AG20443 (cell line): ENCODE measurements at regions not wholly inside any gene's neighbourhood (a gene's known extent, or its start where the extent isn't known, plus 50 kb on each side); places are given as distances from the start of the nearest gene placed in this dataset.
A peak's percentile ranks its signal among the peaks of the same experiment; 100 is the strongest.
"Not testable (repeated sequence)": the region's sequence is repeated elsewhere in the genome, so short reads cannot be mapped to it uniquely, and the experiment has no call there.

ENCODE experiments used
- DNase-seq: peaks from one replicate; pipeline ENCODE4 v3.0.0; 2012; ENCODE audit warnings: low spot score, mixed read lengths

DNA sequence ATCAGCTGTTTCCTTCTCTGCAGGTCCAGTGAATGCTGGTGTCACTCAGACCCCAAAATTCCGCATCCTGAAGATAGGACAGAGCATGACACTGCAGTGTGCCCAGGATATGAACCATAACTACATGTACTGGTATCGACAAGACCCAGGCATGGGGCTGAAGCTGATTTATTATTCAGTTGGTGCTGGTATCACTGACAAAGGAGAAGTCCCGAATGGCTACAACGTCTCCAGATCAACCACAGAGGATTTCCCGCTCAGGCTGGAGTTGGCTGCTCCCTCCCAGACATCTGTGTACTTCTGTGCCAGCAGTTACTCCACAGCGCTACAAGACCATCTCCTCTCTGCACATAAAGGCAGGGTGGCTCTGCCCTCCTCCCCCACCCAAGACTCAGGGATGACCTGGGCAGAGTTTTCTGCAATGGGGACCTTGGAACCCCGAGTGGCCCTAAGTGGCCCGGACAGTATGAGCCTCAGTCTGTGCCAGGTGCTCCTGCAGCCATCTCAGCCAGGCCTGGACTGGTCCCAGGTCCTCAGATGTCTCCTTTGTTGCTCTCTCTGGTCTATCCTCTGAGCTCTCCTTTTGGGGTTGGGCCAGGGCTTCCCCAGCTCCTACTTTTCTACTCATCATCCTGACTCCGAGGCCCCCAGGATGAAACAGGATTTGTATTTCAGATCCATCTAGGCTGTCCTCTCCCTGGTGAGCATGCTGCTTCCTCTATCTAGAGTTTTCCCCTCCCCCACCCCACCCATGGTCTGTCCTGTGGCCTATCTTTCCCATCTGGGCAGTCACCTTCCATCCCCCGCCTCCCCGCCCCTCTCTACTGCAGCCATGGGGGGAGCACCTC, 212.1 kb upstream of the PRSS58 start:
- DNase-seq = no peak

DNA sequence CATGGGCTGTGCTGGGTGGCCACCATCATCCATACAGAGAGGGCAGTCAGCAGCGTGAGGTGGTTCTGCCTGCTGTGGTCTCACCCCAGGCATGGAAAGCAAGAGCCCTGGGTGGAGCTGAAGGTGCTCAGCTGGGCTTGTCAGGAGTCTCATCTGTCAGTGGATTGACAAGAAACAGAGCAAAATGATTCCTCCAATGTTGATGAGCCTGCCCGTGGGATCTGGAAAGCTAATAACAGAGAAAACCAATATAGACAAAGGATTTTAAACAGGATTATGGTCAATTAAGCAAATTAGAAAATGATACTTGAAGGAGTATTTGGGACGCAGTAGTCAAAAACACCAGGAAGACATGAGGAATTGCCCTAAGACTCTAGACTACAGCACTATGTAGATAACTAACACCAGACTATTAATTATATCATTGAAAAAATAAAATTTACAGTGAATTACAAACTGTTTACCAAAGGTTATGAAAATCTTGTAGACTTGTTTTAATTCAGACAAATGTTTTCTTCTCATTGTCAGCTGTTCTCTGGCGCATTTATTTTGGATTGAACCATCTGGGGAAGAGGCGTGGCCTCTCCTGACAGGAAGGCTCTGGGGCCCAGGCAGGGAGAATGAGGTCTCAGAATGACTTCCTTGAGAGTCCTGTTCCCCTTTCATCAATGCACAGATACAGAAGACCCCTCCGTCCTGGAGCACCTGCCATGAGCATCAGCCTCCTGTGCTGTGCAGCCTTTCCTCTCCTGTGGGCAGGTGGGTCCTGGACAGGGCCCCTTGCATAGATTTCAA, 211.2 kb upstream of the PRSS58 start:
- no peak for DNase-seq

DNA sequence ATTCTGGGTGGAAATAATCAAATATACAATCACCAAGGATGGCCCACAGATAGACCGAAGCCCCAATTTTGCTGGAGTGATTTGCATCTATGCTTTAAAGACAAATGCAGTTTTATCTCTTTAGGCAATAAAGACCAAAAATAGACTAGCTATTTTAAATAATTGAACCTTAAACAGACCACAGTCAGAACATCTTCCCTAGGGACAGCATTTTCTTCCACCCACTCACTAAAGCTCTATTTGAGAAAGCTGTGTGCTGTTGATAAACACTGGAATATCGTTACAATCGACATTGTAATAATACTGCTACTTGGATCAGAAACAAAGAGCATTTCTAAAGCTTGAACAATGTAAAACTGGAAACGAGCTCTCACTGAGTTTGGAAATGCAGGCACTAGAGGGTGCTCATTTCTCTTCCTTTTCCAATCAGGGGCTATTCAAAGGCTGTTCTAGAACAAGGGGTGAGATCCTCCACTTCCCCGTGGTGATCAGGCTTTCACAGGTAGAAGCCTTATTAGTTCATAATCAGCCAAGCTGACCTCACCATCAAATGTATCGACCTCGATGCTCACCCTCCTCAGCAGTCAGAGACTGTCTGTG, 209.3 kb upstream of the PRSS58 start:
- DNase-seq = not testable (repeated sequence)

DNA sequence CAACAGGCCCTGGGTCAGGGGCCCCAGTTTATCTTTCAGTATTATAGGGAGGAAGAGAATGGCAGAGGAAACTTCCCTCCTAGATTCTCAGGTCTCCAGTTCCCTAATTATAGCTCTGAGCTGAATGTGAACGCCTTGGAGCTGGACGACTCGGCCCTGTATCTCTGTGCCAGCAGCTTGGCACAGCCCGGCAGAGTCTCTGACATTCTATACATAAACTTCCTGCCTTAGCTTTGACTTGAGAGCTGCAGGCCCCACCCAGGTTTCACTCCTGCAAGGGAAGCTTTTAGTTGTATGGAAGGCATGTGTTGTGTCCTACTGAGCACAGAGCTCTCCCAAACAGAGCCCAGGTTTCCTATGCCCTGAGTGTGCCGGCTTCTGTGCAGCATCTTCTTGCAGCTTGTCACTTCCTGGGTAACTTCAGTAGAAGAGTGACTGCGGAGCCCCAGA, 205.6 kb upstream of the PRSS58 start:
- no peak for DNase-seq

DNA sequence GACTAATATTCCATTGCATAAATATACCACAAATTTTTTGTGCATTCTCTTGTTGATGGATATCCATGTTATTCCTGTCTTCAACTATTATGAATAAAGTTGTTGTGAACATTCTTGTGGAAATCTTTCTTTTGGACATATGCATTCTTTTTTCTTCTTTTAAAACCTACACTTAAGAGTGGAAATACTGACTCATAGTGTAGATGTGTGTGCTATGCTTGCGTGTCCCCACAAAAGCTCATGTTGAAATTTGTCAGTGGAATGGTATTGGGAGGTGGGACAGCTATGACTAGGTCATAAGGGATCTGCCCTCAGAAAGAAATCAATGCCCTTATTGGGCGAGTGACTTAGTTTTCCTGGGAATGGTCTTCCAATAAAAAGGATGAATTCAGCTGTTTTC, 203.6 kb upstream of the PRSS58 start:
- peak; percentile 41 for DNase-seq

DNA sequence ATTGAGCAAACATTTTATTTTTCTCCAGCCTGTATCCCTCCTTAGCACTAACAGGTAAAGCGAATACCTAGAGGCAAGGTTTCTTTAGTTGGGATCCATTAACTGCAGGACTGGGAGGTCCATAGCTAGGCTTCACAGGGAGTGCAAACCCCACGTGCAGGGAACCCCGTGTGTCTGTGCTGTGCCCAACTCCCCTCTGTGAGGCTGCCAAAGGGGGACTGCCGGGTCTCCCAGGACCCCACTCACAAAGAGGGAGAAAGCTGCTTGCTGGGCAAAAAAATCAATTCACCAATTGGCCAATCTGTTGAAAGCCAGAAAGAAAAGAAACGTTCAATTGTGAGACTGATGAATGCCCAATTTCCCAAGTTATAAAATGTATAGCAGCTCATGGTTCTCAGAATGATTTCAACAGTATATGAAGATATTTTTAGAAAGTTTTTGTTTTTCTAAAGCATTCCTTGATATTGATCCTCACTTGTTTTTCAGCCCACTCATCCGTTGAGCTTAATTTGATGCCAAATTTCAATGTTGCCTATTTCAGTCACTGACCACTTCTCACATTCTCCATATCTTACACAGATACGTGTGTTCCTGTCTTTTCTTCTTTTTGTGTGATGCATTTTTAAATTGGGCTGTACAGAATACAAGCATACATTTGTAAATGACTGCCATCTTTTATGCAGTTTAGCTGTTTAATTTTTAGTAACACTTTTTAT, 202.7 kb upstream of the PRSS58 start:
- no peak for DNase-seq

DNA sequence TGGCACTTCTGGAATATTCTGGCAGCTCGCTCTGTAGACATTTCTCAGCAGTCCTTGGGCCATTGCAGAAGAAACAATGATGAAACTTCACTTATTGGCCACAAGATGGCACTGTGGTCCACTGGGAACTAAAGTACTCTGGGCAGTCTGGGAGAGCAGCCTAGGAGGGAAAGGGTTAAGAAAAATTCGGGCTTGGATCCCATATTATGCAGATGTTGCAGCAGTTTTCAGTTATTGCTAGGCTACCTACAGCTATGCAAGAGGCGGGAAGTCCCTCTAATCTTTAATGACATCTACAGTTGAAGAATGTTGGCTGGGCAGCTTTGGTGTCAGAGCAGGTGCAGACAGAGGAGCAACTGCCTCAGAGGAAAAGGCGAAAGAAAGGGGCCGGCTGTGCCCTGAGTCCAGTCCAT, 201.7 kb upstream of the PRSS58 start:
- peak; percentile 73 for DNase-seq

DNA sequence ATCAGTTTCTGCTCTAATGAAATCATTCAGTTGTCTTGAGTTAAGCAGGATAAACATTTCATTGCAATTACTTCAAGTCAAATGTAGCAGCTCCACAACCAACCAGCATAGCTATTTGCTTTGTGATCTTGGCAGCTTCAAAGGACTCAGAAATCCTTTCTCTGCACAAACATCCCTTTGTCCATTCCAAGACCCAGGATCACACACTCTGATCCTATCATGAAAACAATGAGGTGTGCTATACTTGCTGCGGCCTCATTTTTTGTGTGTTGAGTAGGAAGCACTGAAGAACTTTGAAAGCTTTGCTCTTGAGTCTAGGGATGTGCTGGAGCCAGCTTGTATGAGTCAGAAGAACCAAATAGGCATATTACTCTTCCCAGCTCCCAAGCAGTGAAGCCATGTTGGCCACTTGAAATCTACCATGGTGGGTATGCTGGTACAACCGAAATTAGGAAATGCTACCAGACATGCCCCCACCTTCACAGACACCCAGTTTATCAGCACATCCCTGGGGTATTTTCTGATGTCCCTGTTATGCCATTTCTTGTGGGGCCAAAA, 199.4 kb upstream of the PRSS58 start:
- no peak for DNase-seq

DNA sequence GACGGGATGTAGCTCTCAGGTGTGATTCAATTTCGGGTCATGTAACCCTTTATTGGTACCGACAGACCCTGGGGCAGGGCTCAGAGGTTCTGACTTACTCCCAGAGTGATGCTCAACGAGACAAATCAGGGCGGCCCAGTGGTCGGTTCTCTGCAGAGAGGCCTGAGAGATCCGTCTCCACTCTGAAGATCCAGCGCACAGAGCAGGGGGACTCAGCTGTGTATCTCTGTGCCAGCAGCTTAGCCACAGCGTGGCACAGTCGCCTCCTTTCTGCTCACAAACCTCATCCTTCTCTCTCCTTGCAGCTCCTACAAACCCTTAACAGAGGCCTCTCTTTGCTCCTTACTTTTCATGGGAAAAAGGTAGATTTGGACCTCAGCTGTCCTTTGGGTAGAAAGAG, 197.5 kb upstream of the PRSS58 start:
- no peak for DNase-seq

DNA sequence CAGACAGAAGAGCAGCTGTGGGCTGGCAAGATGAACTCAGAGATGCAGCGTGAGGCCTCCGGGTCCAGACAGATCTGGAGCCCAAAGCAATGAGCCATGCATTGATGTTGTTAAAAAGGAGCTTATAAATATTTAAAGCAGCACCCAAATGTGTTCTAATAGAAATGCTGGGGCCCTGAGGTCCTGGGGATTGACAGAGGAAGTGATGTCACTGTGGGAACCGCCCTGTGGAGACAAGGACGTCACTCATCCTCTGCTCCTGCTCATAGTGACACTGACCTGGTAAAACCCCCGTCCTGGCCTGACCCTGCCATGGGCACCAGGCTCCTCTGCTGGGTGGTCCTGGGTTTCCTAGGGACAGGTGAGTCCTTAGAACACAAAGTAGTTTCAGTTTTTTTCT, 197.0 kb upstream of the PRSS58 start:
- DNase-seq = no peak

DNA sequence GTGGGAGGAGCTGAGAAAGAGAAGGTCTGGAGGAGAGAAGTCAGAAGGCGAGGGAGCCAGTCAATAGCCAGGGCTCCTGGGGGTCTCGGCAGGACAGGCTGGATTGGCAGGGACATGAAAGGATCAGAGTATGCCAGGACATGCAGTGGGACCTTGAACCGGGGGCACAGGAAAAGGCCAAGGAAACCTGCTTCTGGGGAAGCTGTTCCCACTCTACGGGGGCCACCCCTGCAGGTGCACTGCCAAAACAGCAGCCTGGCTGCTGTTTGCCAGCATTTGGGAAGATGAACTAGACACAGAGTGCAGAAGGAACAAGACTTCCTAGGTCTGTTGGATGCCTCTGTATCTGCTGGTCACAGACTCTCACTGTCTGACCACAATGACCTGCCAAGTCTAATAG, 194.9 kb upstream of the PRSS58 start:
- no peak for DNase-seq

DNA sequence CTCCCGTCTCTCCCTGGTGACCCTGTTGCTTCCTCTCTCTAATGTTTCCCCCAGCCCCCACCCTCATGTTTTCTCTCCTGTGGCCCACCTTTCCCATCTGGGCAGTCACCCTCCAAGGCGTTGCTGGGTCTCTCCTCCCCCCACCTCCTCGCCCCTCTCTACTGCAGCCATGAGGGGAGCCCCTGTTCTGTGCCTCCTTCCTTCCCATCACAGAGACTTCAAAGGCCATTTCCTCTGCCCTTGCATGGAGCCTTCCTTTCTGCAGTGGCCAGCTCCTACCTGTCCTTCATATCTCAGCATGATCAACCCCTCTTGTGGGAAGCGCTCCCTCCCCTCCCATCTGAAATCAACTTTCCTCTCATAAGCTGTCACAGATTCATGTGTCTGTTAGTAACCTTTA, 194.0 kb upstream of the PRSS58 start:
- DNase-seq = no peak

DNA sequence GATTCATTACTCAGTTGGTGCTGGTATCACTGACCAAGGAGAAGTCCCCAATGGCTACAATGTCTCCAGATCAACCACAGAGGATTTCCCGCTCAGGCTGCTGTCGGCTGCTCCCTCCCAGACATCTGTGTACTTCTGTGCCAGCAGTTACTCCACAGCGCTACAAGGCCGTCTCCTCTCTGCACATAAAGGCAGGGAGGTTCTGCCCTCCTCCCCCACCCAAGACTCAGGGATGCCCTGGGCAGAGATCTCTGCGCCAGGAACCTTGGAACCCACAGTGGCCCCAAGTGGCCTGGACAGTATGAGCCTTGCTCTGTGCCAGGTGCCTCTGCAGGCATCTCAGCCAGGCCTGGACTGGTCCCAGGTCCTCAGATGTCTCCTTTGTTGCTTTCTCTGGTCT, 193.4 kb upstream of the PRSS58 start:
- no peak for DNase-seq

DNA sequence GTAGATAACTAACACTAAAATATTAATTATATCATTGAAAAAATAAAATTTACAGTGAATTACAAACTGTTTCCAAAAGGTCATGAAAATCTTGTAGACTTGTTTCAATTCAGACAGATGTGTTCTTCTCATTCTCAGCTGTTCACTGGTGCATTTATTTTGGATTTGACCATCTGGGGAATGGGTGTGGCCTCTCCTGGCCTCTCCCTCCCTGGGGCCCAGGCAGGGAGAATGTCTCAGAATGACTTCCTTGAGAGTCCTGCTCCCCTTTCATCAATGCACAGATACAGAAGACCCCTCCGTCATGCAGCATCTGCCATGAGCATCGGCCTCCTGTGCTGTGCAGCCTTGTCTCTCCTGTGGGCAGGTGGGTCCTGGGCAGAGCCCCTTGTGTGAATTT, 192.8 kb upstream of the PRSS58 start:
- DNase-seq = no peak

DNA sequence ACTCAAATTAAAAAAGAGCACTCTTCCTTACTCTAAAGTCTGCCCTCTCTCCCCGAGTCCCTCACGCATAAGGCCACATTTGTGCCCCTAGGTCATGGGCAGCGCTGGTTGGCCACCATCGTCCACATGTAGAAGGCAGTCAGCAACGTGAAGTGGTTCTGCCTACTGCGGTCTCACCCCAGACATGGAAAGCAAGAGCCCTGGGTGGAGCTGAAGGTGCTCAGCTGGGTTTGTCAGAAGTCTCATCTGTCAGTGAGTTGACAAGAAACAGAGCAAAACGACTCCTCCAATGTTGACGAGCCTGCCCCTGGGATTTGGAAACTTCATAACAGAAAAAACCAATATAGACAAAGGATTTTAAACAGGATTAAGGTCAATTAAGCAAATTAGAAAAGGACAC, 192.3 kb upstream of the PRSS58 start:
- no peak for DNase-seq

DNA sequence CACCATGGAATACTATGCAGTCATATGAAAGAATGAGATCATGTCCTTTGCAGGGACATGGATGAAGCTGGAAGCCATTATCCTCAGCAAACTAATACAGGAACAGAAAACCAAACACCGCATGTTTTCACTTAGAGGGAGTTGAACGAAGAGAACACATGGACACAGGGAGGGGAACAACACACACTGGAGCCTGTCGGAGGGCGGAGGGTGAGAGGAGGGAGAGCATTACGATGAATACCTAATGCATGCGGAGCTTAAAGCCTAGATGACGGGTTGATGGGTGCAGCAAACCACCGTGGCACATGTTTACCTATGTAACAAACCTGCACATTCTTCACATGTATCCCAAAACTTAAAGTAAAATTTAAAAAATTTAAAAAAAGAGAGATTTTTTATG, 191.0 kb upstream of the PRSS58 start:
- not testable (repeated sequence) for DNase-seq

DNA sequence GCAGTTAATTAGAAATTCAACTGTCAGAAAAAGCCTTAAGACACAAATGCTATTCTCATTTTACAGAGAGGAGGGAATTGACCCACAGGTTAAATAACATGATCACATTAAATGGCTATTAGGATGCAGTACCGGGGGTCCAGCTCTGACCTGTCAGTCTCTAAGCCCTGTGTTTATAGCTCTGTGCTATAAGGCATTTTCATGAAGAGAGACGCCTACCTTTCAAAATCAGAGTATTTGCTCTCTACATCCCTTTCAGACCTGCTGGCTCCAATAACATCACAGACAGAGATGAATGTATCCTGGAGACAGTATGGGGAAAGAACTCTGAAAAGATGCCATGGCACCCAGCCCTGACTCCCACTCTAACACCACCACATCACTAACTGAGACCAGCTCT, 189.9 kb upstream of the PRSS58 start:
- no peak for DNase-seq

DNA sequence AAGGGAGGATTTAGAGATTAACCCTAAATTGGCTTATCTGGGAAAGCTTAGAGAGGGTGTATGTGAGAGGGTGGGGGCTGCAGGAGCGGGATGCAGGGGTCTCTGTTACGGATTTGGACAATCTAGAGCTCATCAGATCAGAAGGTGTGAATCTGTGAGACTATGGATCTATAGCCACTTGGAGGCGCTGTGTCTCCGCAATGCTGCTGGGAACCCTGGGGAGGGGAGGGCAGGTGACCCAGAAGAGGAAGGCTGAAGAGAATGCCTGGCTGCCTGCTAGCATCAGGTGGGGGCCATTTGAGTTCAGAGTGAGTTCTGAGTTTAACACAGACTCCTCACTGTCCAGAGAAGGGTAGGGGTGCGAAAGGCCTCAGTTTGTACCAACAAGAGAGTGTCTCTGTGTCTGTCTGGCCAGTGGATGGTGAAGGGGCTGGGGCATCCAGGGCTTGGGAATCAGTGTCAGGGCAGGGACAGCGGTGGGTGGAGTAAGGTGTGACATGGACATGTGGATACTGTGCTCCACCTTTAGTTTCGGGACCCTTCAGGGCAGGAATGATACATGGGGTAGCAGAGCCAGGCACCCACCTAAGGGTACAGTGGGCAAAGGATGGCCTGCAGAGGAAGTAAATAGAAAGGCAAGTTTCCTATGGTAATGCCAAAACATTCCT, 187.3 kb upstream of the PRSS58 start:
- no peak for DNase-seq

DNA sequence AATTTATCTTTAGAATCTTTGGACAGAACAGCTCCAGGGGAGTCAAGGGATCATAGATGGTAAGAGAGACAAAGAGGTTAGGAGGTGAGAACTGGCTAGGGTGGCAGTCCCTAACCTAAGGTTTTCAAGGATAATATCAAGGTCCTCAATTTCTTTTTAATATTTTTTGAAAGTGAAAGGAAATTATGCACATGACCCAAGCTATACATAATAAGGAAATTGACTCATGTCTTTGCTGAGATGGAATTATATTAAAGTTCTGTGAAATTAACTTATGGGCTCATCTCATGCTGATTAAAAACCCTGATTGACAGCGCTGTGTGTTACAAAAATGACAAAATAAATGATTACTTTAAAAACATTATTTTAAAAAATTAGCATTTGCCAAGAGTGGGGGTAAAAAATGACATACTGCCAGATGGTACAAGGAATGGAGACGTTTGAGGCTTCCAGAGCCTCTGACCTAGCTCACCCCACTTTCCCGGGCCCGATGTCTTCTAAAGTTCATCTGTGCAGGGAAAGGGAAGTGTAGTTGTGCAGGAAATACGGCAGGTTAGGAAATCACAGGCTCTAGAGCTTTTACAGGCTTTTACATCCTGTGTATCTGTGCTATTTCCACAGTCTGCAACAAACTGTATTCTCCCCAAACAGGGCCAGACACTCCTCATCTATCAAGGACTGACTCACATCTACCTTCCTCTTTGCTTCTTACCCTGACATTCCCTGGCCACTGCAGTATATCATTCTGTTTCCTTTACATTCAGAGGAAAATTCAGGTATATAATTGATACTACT, 185.6 kb upstream of the PRSS58 start:
- no peak for DNase-seq

DNA sequence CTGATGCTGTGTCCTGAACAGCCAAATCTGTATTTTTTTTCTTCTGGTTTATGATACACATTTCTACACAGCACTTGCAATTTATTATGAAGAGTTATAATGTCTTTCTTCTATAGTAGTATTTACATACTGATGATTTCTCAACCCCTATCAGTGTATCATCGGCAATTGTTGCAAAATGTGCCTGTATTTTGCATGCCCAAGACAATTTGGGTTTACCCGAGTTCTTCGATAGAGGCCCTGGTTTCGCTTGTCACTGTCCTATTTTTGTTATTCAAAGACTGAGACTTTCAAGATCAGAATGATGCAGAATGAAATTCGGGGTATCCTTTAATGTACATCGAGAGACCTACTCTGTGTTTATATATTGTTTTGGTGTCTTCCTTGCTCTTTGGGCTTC, 184.5 kb upstream of the PRSS58 start:
- DNase-seq = no peak
